Mammary epithelial cell (primary cell): ENCODE measurements at regions not wholly inside any gene's neighbourhood (a gene's known extent, or its start where the extent isn't known, plus 50 kb on each side); places are given as distances from the start of the nearest gene placed in this dataset.

Experiments used
- CTCF ChIP-seq, 2 donors: IDR thresholded peaks in 1 of 2; conservative IDR thresholded peaks in 1 of 2; 2 replicates each; pipeline ENCODE4 v1.5.1; 2011 to 2012; ENCODE audit warnings: inconsistent platforms in 2 of 2, low read length in 2 of 2, mild to moderate bottlenecking in 2 of 2, control low read depth in 1 of 2, low read depth in 1 of 2; ENCODE audit not compliant: insufficient read depth in 1 of 2; ENCODE audit errors: extremely low read depth in 1 of 2
- EZH2 ChIP-seq: IDR thresholded peaks from 2 replicates; pipeline ENCODE4 v1.6.1; 2012; ENCODE audit warnings: low read length, inconsistent platforms, borderline replicate concordance

GRCh38 chr10:131424053-131424452 lies 112.5 kb upstream of the TCERG1L start:
- no peak for TF ChIP-seq CTCF (conservative IDR thresholded peaks at IDR 0.05 in 1 of 2, IDR thresholded peaks at IDR 0.05 in 1 of 2; ENCODE audit: extremely low read depth in 1 of 2, insufficient read depth in 1 of 2, low read depth in 1 of 2, low read length in 2 of 2)
- no peak for TF ChIP-seq EZH2
